ENCODE measurements at regions not wholly inside any gene's neighbourhood (a gene's known extent, or its start where the extent isn't known, plus 50 kb on each side); places are given as distances from the start of the nearest gene placed in this dataset.

DNA sequence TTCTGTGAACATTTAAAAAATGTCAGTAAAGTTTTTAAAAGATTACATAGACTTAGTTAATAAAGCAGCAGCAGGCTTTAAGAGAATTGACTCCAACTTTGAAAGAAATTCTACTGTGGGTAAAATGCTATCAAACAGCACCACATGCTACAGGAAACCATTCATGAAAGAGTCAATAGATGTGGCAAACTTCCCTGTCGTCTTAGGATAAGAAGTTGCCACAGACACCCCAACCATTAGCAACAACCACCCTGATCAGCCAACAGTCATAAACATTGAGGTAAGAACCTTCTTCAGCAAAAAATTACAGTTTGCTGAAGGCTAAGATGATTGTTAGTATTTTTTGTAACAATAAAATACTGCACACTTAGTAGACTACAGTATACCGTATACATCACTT is 278.2 kb downstream of the CSNK1G3 start:
- no peak for TF ChIP-seq POLR2A (IDR thresholded peaks at IDR 0.05)
- TF ChIP-seq, protein P1, sequence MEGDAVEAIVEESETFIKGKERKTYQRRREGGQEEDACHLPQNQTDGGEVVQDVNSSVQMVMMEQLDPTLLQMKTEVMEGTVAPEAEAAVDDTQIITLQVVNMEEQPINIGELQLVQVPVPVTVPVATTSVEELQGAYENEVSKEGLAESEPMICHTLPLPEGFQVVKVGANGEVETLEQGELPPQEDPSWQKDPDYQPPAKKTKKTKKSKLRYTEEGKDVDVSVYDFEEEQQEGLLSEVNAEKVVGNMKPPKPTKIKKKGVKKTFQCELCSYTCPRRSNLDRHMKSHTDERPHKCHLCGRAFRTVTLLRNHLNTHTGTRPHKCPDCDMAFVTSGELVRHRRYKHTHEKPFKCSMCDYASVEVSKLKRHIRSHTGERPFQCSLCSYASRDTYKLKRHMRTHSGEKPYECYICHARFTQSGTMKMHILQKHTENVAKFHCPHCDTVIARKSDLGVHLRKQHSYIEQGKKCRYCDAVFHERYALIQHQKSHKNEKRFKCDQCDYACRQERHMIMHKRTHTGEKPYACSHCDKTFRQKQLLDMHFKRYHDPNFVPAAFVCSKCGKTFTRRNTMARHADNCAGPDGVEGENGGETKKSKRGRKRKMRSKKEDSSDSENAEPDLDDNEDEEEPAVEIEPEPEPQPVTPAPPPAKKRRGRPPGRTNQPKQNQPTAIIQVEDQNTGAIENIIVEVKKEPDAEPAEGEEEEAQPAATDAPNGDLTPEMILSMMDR (IDR thresholded peaks at IDR 0.05): no peak
